SK-MEL-5 (cell line): ENCODE measurements at regions not wholly inside any gene's neighbourhood (a gene's known extent, or its start where the extent isn't known, plus 50 kb on each side); places are given as distances from the start of the nearest gene placed in this dataset.

Experiments used
- DNase-seq: peaks from one replicate; pipeline ENCODE4 v3.0.0-alpha.2; 2016; ENCODE audit warnings: low read depth, low spot score
- in situ Hi-C: cut with HindIII; loops from 2 replicates; pipeline ENCODE4 v1.10.0; 2016; ENCODE audit warnings: low sequenced_read_pairs, high pct_unique_total_duplicates, low pct_unique_long_range_greater_than_20kb

DNA sequence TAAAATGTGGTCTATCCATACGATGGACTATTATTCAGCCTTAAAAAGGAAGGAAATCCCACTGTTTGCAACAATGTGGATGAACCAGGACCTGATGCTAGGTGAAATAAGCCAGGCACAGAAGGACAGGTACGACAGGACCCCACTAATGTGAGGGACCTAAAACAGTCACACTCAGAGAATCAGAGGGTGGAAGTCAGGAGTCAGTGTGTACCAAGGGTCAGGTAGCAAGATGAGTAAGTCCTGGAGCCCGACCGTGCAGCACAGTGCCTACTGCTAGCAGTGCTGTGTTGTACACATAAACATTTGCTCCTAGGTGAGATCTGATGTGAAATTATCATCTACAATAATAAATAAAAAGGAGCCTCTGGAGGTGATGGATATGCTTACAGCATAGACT, 322.3 kb downstream of the GLRX3 start:
- DNase-seq: no peak
- in situ Hi-C loops: no loop called here

DNA sequence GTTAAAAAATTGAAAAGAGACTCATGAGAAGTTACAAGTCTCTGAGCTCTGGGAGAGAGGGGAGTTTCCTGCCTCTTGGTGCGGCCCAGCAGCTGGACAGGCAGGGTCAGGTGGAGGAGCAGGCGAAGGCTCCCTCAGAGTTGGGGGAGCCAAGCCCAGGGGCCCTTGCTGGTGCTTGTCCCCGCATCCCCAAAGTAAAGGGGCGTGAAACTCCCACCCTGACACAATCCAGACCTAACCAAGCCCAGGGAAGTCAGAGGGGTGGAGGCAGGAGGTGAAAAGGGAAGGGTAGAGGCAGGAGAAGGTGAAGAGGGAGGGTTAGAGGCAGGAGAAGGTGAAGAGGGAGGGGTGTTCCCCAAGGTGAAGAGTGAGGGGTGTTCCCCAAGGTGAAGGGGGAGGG, 322.8 kb downstream of the GLRX3 start:
- DNase-seq: no peak
- in situ Hi-C loops: no loop called here

DNA sequence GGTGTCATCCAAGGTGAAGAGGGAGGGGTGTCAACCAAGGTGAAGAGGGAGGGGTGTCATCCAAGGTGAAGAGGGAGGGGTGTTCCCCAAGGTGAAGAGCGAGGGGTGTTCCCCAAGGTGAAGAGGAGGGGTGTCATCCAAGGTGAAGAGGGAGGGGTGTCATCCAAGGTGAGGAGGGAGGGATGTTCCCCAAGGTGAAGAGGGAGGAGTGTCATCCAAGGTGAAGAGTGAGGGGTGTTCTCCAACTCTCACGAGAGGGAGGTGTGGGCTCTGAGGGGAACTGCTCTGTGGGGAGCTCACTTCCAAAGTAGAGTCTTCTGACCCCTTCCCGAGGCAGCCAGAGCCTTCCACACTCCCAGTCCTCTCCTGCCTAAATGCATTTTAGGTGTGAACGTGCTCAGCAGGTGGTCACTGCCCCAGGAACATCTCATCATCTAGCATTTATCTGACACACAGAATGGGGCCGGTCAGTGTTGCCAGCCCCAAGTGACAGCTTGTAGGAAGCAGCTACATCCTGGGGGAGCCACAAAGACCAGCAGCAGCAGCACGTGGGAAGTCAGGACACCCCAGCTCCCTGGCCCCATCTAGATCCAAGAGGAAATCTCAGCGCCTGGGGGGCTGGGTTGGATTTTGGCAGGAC, 323.8 kb downstream of the GLRX3 start:
- no peak for DNase-seq
- in situ Hi-C loops: no loop called here

DNA sequence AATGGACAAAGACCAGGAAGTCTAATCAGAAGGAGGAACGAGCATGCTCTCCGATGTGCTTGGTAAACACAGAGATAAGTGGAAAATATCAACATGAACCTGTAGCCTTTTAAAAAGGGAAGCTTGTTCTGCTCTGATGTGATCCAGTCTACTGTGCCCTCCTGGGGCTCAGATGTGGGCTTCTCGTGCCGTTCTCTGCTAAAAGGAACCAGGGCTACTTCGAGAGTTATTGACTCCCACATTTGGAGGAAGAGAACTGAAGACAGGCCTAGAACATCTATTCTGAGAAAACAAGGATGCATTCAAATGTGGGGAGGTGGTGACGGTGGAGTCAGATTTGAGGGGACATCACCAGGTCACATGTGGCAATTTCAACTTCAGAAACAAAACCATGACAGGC, 325.4 kb downstream of the GLRX3 start:
- no peak for DNase-seq
- in situ Hi-C loops: no loop called here

DNA sequence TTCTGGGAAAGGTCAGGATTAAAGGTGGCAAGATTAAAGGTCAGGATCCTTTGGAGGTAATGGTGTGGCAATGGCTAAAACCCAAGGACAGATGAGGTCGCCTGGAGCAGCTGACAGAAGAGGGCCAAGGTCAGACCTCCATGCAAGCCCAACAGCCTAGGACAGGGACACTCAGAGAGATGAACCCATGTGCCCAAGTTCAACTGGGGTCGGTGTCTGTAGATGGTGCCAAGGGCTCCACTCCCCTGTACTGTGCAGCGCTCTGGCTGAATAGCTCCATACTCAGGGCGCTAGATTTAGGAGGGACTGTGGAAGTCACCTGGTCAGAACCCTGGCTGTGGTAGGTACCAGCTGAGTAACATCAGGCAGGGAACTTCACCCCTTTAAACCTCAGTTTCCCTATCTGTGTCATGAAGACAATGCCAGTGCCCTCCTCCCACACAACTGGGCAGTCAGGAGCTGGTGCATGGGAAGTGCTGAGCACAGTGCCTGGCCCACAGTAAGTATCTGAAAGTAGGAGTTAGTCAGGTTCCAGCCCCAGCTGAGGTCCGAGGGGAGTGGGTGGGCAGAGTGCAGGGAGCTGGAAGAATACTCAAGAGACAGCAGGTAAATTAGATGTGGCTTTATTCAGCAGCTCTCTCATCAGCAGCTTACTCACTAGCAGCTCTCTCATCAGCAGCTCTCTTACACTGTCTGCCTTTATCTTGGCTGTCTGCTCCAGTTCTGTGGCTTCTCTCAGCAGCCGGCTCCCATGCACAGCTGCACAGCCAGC, 327.1 kb downstream of the GLRX3 start:
- DNase-seq: no peak
- in situ Hi-C loops: no loop called here

DNA sequence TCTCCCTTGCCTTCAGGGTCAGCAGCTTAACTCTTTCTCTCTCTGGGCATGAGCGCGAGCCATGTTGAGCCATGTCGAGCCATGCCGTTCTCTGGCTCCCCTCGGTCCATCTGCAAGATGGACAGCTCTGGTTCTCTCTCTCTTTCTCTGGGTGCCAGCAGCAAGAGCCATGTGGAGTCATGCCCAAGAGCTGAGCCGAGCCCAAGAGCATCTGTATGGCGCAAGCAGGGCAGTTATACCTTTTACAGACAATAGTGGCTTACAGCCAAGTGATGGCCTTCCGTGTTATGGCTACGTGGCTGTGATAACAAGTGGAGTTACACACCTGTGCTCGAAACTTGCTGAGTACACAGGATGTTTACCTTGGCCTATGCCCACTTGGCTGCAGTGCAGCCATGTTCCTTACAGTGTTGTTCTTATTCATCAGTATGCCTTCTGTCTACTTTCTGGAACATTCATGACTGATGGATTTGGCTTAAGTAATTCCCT, 327.7 kb downstream of the GLRX3 start:
- no peak for DNase-seq
- in situ Hi-C loops: no loop called here

DNA sequence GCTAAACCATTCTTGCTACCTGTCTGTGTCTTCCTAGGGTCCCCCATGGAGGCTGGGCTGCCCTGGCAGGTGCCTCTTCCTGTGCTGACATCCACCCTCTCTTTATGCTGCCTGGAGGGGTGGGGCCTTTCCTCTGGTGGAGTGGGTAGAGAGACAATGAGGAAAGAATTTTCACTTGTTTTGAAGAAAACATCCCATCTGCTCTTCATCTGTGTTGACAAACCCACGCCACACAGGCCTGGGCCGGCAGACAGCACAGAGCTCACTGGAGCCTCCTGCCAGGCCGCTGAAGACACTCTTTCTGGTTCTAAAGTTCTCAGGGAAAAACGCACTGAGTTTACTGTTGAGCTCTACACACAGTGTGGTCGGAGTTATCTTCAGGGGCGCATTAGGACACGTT, 328.2 kb downstream of the GLRX3 start:
- in situ Hi-C loops: no loop called here
- DNase-seq: no peak

DNA sequence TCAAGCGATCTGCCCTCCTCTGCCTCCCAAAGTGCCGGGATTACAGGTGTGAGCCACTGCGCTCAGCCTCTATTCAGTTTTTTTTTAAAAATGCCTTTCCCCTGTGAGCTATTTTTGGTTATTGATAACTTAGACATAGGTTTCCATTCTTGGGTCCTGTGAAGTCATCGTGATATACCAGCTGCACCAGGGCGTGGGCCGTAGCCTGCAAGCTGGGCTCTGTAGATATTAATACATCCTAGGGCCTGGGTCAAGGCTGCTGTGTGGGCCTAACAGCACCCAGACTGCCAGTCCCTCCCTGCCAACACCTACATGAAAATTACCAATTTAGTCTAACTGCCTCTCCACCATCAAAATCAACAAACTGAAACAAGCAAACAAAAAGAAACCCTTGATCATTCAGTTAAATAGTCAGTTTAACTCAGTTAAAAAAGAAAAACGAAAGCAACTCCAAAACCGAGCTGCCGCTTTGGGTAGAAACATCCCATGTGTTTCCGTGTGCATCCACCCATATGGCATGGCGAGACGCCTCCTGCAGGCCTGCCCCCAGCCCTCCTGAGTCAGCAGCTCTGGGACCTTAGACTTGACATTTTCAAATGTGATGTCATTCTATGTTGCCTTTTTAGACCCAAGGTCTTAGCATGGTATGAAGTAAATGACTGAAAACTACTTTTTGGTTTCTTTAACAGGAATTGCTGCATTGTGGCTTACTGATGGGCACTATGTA, 330.2 kb downstream of the GLRX3 start:
- in situ Hi-C loops: no loop called here
- DNase-seq: no peak

DNA sequence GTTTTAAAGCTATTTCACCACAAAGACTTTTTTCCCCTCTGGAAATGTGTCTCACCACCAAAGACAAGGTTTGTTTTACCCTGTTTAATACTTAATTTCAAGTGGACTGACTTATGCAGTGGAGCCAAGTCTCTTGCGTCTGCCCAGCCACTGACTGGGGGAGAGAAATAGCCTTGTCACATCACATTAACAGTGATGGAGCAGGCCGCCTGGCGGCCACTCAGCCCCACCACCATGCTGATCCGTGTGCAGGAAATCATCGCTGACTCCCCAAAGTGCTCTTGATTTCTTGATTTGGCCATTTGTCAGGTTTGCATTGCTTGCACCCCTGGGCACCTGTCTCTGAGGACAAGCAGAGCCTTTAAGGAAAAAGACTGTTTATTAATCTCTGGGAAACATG, 334.1 kb downstream of the GLRX3 start:
- no peak for DNase-seq

DNA sequence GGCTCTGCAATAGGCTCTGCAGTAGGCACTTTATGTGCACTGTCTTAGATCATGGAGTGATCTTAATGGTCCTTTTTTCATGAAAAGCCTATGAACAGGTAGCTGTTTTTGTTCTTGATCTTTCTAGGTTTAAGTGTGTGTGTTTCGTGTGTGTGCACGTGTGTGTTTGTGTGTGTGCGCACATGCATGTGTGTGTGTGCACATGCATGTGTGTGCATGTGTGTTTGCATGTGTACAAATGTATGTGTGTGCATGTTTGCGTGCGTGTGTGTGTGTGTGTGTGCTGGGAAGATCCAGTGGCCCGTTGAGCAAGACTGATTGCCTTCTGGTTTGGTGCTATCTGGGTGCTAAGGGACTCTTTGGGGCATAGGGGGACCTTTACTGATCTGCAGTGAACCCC, 334.8 kb downstream of the GLRX3 start:
- in situ Hi-C loops: no loop called here

More for the DNA sequence above, 334.1 kb downstream of the GLRX3 start:
- in situ Hi-C loops: no loop called here

DNA sequence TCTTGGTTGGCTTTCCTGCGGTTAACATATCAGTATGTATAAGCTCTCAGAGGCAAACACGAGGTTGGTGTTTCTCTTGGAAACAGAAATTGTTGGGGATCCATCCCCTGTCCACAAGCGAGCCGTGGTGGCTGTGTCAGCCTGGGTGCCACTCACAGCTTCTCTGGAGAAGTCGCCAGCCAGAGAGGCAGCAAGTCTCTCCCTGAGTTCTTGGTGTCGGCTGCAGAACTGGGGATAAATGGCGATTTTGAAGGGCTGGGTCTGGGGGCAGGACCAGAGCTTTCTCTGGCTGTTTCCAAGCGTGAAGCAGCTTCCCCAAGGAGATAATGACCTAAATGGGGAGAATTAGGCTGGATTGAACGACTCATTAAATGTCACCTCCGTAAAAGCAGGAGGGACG, 335.3 kb downstream of the GLRX3 start:
- in situ Hi-C loops: no loop called here
- no peak for DNase-seq

More for the DNA sequence above, 334.8 kb downstream of the GLRX3 start:
- DNase-seq: no peak

DNA sequence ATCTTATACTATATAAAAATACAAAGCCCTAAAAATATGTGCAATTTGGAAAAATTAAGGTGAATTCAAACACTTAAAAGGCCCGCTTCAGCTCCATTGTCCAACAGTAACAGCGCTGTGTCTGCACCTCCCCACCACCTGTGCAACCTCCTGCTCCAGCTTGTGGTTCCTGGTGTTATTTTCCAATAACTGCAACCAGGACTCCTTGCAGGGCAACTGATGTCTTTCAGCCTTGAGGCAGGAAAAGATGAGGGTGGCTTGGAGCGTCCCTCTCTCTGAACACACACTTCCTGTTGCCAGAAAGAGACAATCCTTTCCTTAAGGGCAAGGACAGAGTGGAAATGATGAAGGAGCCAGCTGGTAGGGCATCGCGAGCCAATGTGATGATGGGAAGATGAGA, 336.0 kb downstream of the GLRX3 start:
- in situ Hi-C loops: no loop called here

DNA sequence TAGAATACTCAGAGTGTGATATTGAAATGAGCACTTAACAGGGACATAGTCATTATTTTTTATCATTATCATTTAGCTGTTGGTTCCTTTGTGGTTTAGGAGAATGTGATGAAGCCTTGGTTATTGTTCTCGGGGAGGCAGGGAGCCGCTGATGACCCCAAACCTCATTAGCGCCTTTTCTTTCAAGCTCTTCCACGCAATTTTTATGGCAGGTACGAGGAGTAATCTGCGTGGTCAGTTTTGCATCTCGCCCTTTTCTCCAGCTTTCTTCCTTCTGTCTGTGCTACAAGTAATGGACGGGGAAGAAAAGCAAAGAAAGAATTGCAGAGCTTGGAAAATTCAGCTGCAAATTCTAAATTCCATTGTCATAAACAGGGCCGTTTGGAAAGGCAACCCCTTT, 338.4 kb downstream of the GLRX3 start:
- DNase-seq: no peak
- in situ Hi-C loops: no loop called here

More for the DNA sequence above, 336.0 kb downstream of the GLRX3 start:
- no peak for DNase-seq

DNA sequence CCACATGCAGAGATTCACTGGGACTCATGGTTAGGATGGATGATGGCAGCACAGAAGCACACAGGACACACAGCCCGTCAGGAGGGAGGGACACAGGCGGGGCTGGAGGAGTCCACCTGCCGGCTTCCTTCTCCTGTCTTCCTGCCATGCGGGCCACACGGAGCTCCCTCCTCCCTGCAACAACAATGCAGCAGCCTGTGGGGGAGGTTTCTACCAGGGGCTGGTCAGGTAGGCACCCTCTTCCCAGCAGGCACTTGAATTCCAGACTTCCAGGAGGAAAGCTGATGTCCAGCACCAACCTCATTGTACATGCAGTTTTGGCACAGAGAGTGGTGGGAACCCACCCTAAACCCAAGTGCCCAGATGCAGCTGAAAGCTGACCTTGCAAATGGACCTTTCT, 341.2 kb downstream of the GLRX3 start:
- DNase-seq: no peak

DNA sequence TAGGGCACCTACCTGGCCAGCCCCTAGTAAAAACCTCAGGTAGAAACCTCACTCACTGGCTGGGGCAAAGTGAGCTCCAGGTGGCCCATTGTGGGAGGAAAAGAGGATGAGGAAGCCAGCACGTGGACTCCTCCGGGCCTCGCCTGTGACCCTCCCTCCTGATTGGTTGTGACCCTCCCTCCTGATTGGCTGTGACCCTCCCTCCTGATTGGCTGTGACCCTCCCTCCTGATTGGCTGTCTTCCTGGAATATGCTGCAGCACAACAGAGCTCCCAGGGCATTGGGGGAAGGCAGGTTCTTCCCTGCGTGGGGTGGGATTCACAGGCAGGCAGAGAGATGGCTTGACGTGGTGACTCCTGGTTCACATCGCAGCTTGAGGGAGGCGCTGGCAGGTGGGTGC, 343.0 kb downstream of the GLRX3 start:
- in situ Hi-C loops: no loop called here
- no peak for DNase-seq

More for the DNA sequence above, 341.2 kb downstream of the GLRX3 start:
- in situ Hi-C loops: no loop called here

DNA sequence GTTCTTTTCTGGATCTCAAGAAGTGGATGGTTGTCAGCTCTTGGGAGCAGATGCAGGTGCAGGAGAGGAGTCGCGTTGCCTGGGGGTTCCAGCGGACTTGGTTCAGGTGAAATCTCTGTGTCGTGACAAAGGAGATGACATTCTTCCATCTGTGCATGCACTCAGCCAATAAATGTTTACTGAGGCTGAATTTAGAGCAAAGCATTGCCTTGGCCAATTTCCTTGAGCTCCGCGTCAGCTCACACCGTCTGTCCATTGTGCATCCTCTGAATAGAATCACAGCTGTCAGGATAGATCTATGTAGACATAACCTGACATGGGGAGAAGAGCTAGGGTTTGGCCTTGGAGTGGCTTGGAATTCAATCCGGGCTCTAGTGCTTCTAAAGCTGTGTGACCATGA, 343.7 kb downstream of the GLRX3 start:
- no peak for DNase-seq
- in situ Hi-C loops: no loop called here

DNA sequence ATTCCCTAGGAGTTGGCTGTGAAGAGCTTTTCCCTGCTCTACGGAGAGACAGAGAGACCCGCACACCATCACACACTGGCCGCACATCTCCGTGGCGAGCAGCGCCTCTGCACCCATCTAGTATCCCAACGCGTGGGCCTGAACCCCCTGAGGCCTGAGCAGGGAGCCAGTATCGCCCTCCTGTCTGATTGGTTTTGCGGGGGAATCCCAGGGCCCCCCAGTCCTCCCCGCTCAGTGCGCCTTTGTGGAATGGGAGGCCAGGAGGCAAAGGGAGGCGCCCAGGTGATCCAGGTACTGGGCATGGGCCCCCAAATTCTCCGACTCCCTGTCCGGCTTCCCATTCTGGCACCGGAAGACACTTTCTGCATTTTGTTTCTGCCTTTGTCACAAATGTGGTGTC, 344.3 kb downstream of the GLRX3 start:
- in situ Hi-C loops: no loop called here

DNA sequence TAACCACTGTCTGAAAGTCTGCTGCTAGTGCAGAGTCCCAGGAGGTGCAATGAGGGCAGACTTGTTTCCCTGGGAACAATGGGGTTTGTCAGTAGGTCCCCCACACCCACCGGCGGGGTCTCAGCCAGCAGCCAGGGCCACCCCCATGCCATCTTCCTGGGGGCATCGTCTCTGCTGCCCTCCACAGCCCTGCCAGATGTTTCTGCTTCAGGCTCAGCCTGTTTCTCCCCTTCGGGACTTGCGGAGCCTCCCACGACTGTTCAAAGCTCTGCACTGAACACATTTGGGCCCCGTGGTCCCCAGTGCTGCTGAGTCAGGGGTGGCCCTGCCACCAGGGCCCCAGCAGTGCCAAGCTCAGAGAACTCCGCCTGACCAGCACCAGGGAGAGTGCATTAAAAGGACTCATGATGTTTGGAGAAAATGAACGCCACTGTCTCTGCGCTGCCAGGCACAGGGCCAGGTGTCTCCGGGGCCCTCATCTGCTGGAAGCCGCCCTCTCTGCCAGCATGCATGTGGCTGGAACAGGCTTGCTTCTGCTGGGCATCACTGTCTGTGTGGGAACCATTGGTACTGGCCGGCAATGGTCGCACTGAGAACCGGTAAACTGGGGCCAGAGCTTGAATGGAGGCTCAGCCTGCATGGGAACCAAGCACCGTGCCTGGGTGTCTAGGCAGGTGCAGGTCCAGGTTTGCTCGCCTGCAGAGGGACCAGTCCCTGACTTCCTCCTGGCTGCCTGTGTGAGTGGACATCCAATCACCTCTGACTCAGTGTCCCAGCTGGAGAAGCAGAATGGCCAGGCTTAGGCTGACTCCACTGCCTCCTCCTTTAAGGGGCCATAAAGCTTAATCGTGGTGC, 345.1 kb downstream of the GLRX3 start:
- no peak for DNase-seq
- in situ Hi-C loops: no loop called here

More for the DNA sequence above, 344.3 kb downstream of the GLRX3 start:
- no peak for DNase-seq
